ENCODE measurements at regions not wholly inside any gene's neighbourhood (a gene's known extent, or its start where the extent isn't known, plus 50 kb on each side); places are given as distances from the start of the nearest gene placed in this dataset.

GRCh38 chrX:148284821-148285220, 215.6 kb upstream of the AFF2 start:
- no peak for TF ChIP-seq CTCF (IDR thresholded peaks at IDR 0.05)
- TF ChIP-seq POLR2A (IDR thresholded peaks at IDR 0.05): no peak
